GM12878 (cell line): ENCODE measurements at regions not wholly inside any gene's neighbourhood (a gene's known extent, or its start where the extent isn't known, plus 50 kb on each side); places are given as distances from the start of the nearest gene placed in this dataset.

Source experiments
- ATAC-seq: fragments of 200-7000 bp; cut with Tn5 transposase; 3 replicates; pipeline ENCODE4 v1.9.1; 2020; ENCODE audit warnings: mild to moderate bottlenecking, moderate library complexity
- BruUV-seq: library from RNA; stranded (reverse); fragments of 400-500 nt; replicated peaks from 2 replicates; lab custom pipeline; 2021; lab: Mats Ljungman, UMichigan
- CTCF ChIA-PET: fragments of 300-600 bp; sonication (Branson Sonifier 250); formaldehyde crosslinking; extraction: SDS; loops from one replicate; lab custom pipeline; 2021; ENCODE audit warnings: inconsistent platforms; lab: Yijun Ruan, JAX
- POLR2A ChIA-PET: fragments of 350-600 bp; formaldehyde crosslinking; extraction: SDS; loops from one replicate; lab custom pipeline; 2021; ENCODE audit warnings: inconsistent platforms; lab: Charles Lee
- RAD21 ChIA-PET: fragments of 300-600 bp; sonication (Branson Sonifier 250); formaldehyde crosslinking; loops from one replicate; lab custom pipeline; 2023; ENCODE audit warnings: antibody characterized with exemption; ENCODE audit not compliant: unreplicated experiment; lab: Charles Lee
- SMC1A ChIA-PET: fragments of 300-600 bp; sonication (Branson Sonifier 250); formaldehyde crosslinking; loops from one replicate; lab custom pipeline; 2023; ENCODE audit not compliant: unreplicated experiment, uncharacterized antibody; lab: Charles Lee
- DNase-seq: peaks from one replicate; pipeline ENCODE4 v3.0.0-alpha.2; 2011; ENCODE audit warnings: low read depth, low spot score
- FAIRE-seq: peaks from 3 replicates; lab custom pipeline; 2011; peaks lifted over from hg19 to GRCh38; lab: Jason Lieb, UNC
- H2AFZ ChIP-seq: 2 replicates; pipeline ENCODE4 v1.6.0; 2011; ENCODE audit warnings: low read depth, low read length, control low read depth; ENCODE audit not compliant: control insufficient read depth
- H3K27ac ChIP-seq: 2 replicates; pipeline ENCODE4 v1.5.1; 2011; ENCODE audit warnings: control low read depth; ENCODE audit not compliant: control insufficient read depth, insufficient read depth
- H3K27me3 ChIP-seq, 2 experiments: replicated peaks in 1 of 2; 2 replicates each; pipeline versions ENCODE4 v1.6.0 to v1.6.1; 2011; ENCODE audit warnings: low read length in 1 of 2; ENCODE audit not compliant: control insufficient read depth in 2 of 2, insufficient read depth in 2 of 2
- H3K36me3 ChIP-seq, 2 experiments: 2 replicates each; pipeline ENCODE4 v1.5.1; 2011; ENCODE audit warnings: low read length in 1 of 2; ENCODE audit not compliant: control insufficient read depth in 2 of 2, insufficient read depth in 2 of 2
- H3K4me1 ChIP-seq: 2 replicates; pipeline ENCODE4 v1.6.1; 2011; ENCODE audit warnings: mild to moderate bottlenecking, low read length, moderate library complexity, mixed read lengths; ENCODE audit not compliant: control insufficient read depth, insufficient read depth
- H3K4me2 ChIP-seq: 2 replicates; pipeline ENCODE4 v1.6.0; 2011; ENCODE audit warnings: control low read depth; ENCODE audit not compliant: control insufficient read depth, insufficient read depth
- H3K4me3 ChIP-seq: fragments of 200-600 bp; sonication (generic); 2 replicates; pipeline ENCODE4 v1.5.1; 2016
- H3K79me2 ChIP-seq: 2 replicates; pipeline ENCODE4 v1.6.0; 2011; ENCODE audit warnings: low read length; ENCODE audit not compliant: control insufficient read depth, insufficient read depth
- H3K9ac ChIP-seq: 2 replicates; pipeline ENCODE4 v1.8.0; 2011; ENCODE audit warnings: low read length, control low read depth, mixed read lengths; ENCODE audit not compliant: control insufficient read depth, insufficient read depth
- H3K9me3 ChIP-seq: replicated peaks from 3 replicates; pipeline ENCODE4 v1.5.1; 2011; ENCODE audit warnings: mild to moderate bottlenecking, low read length; ENCODE audit not compliant: control insufficient read depth, insufficient read depth
- H4K20me1 ChIP-seq: 2 replicates; pipeline ENCODE4 v1.6.0; 2011; ENCODE audit not compliant: control insufficient read depth, insufficient read depth
- ASH2L ChIP-seq: fragments of 300-600, 200-600 bp; sonication (generic); IDR thresholded peaks from 2 replicates; pipeline ENCODE4 v1.6.1; 2017; ENCODE audit warnings: low read depth, mild to moderate bottlenecking, borderline replicate concordance
- ATF7 ChIP-seq: fragments of 450-650 bp; IDR thresholded peaks from 2 replicates; pipeline ENCODE4 v1.6.1; 2016; ENCODE audit warnings: low read depth, mild to moderate bottlenecking
- HDAC6 ChIP-seq: fragments of 200-600 bp; sonication (generic); IDR thresholded peaks from one replicate; pipeline ENCODE4 v1.8.0; 2017; ENCODE audit warnings: antibody characterized with exemption; ENCODE audit not compliant: unreplicated experiment
- MTA3 ChIP-seq: IDR thresholded peaks from 2 replicates; pipeline ENCODE4 v1.6.1; 2012; ENCODE audit warnings: low read length, inconsistent platforms, borderline replicate concordance
- MYB ChIP-seq: fragments of 150-350 bp; IDR thresholded peaks from 2 replicates; pipeline ENCODE4 v1.6.1; 2014; ENCODE audit warnings: mild to moderate bottlenecking, low read depth, low read length, borderline replicate concordance
- NBN ChIP-seq: fragments of 450-650 bp; IDR thresholded peaks from 2 replicates; pipeline ENCODE4 v1.6.1; 2016
- POLR2AphosphoS5 ChIP-seq: IDR thresholded peaks from 2 replicates; pipeline ENCODE4 v1.6.1; 2011; ENCODE audit warnings: mild to moderate bottlenecking, low read length, inconsistent platforms
- SMAD1 ChIP-seq: fragments of 450-650 bp; IDR thresholded peaks from 2 replicates; pipeline ENCODE4 v1.6.1; 2018; ENCODE audit warnings: mild to moderate bottlenecking, low read depth; ENCODE audit not compliant: partially characterized antibody
- SMARCA5 ChIP-seq: fragments of 450-650 bp; IDR thresholded peaks from 2 replicates; pipeline ENCODE4 v1.6.1; 2017; ENCODE audit warnings: mild to moderate bottlenecking
- ZBTB33 ChIP-seq: fragments of 450-650 bp; IDR thresholded peaks from 2 replicates; pipeline ENCODE4 v1.6.1; 2017; ENCODE audit warnings: mild to moderate bottlenecking
- ZNF622 ChIP-seq: fragments of 450-650 bp; IDR thresholded peaks from 2 replicates; pipeline ENCODE4 v1.6.1; 2017; ENCODE audit warnings: mild to moderate bottlenecking, inconsistent platforms
- ZNF687 ChIP-seq: fragments of 450-650 bp; IDR thresholded peaks from 2 replicates; pipeline ENCODE4 v1.6.1; 2017; ENCODE audit warnings: mild to moderate bottlenecking, moderate library complexity
- ZSCAN29 ChIP-seq: fragments of 450-650 bp; IDR thresholded peaks from 2 replicates; pipeline ENCODE4 v1.6.1; 2017; ENCODE audit warnings: mild to moderate bottlenecking, moderate library complexity
- WGBS: methylation state at CpG from one replicate; pipeline ENCODE4 v1.1.6; 2016; ENCODE audit warnings: low lambda C conversion rate; ENCODE audit not compliant: insufficient replicate concordance, insufficient coverage; ENCODE audit errors: missing lambda C conversion rate; 5-methylcytosine and 5-hydroxymethylcytosine counted together
- in situ Hi-C: fragments of 300-500 bp; cut with MboI; formaldehyde crosslinking; loops from 9 replicates; pipeline ENCODE4 v1.14.3; 2018; ENCODE audit warnings: mixed read lengths
- intact Hi-C: fragments of 100-400 bp; cut with micrococcal nuclease; formaldehyde crosslinking; loops from one replicate; pipeline ENCODE4 v1.14.2; 2022; ENCODE audit not compliant: unreplicated experiment
- TF ChIP-seq, protein P1 (sequence below): IDR thresholded peaks from 2 replicates; pipeline ENCODE4 v1.6.1; 2011; ENCODE audit warnings: low read depth, low read length, improper control_type of control experiment, borderline replicate concordance
- TF ChIP-seq, protein P2 (sequence below): fragments of 450-650 bp; formaldehyde crosslinking; IDR thresholded peaks from 2 replicates; pipeline ENCODE4 v1.5.0; 2022; ENCODE audit warnings: mild to moderate bottlenecking, missing genetic modification characterization
- TF ChIP-seq, protein P3 (sequence below): IDR thresholded peaks from 2 replicates; pipeline ENCODE4 v1.6.1; 2011; ENCODE audit warnings: low read depth, mild to moderate bottlenecking, low read length, moderate library complexity, borderline replicate concordance; ENCODE audit errors: extremely low read depth

DNA sequence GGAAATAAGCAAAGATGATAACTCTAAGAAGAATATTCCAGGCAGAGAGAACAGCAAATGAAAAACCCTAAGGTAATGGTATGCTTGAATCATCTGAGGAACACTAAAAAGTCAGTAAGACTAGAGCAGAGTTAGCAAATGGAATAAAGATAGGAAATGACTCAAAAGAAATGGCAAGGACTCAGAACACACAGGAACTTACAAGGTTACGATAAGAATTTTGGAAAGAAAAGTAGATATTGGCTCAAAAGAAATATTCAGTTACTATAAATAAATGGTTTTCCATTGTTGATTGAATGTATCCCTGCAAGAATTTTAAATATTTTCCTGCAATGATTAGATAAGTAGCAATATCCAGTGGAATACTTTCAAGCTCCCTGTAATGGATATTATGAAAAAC is 705.8 kb downstream of the C12orf50 start:
- H3K27ac ChIP-seq = no peak overlapping the region
- no peak overlapping the region for H3K4me2 ChIP-seq
- H2AFZ ChIP-seq = no peak overlapping the region
- in situ Hi-C loops (no loop called here), intact Hi-C loops (no loop called here)
- no peak for ATAC-seq
- no peak for DNase-seq
- no peak for FAIRE-seq
- no peak for TF ChIP-seq NBN
- TF ChIP-seq, protein P1, sequence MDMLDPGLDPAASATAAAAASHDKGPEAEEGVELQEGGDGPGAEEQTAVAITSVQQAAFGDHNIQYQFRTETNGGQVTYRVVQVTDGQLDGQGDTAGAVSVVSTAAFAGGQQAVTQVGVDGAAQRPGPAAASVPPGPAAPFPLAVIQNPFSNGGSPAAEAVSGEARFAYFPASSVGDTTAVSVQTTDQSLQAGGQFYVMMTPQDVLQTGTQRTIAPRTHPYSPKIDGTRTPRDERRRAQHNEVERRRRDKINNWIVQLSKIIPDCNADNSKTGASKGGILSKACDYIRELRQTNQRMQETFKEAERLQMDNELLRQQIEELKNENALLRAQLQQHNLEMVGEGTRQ = no peak
- TF ChIP-seq ZNF687 = no peak
- TF ChIP-seq POLR2AphosphoS5 = no peak
- TF ChIP-seq, protein P2, sequence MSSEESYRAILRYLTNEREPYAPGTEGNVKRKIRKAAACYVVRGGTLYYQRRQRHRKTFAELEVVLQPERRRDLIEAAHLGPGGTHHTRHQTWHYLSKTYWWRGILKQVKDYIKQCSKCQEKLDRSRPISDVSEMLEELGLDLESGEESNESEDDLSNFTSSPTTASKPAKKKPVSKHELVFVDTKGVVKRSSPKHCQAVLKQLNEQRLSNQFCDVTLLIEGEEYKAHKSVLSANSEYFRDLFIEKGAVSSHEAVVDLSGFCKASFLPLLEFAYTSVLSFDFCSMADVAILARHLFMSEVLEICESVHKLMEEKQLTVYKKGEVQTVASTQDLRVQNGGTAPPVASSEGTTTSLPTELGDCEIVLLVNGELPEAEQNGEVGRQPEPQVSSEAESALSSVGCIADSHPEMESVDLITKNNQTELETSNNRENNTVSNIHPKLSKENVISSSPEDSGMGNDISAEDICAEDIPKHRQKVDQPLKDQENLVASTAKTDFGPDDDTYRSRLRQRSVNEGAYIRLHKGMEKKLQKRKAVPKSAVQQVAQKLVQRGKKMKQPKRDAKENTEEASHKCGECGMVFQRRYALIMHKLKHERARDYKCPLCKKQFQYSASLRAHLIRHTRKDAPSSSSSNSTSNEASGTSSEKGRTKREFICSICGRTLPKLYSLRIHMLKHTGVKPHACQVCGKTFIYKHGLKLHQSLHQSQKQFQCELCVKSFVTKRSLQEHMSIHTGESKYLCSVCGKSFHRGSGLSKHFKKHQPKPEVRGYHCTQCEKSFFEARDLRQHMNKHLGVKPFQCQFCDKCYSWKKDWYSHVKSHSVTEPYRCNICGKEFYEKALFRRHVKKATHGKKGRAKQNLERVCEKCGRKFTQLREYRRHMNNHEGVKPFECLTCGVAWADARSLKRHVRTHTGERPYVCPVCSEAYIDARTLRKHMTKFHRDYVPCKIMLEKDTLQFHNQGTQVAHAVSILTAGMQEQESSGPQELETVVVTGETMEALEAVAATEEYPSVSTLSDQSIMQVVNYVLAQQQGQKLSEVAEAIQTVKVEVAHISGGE (CRISPR knock-in tag) = no peak
- no peak for TF ChIP-seq ZBTB33
- no peak for TF ChIP-seq ATF7
- TF ChIP-seq MYB = no peak
- no peak for TF ChIP-seq ZSCAN29
- TF ChIP-seq SMARCA5 = no peak
- no peak for TF ChIP-seq ZNF622
- no peak for TF ChIP-seq ASH2L
- TF ChIP-seq MTA3 = no peak
- TF ChIP-seq SMAD1 = no peak
- TF ChIP-seq, protein P3, sequence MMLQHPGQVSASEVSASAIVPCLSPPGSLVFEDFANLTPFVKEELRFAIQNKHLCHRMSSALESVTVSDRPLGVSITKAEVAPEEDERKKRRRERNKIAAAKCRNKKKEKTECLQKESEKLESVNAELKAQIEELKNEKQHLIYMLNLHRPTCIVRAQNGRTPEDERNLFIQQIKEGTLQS = no peak
- no peak for TF ChIP-seq HDAC6
- POLR2A ChIA-PET = interaction anchor here (0.6 kb wide), 1 partner anchor 19 kb away, joined by 3 read pairs; no protein-coding TSS in a partner anchor
- no peaks in the 10 kb centered on the region for H3K27me3 ChIP-seq
- H3K4me3 ChIP-seq = no peak overlapping the region
- no peaks in the 10 kb centered on the region for H3K9me3 ChIP-seq
- H3K4me1 ChIP-seq = no peaks in the 10 kb centered on the region
- CTCF ChIA-PET = no interaction called here
- H3K79me2 ChIP-seq = no peaks in the 10 kb centered on the region
- 58% methylated on average over 1 of the region's 1 CpG for WGBS
- RAD21 ChIA-PET = no interaction called here
- no TSS peak for BruUV-seq
- no peaks in the 10 kb centered on the region for H3K36me3 ChIP-seq
- no peaks in the 10 kb centered on the region for H4K20me1 ChIP-seq
- SMC1A ChIA-PET = no interaction called here
- H3K9ac ChIP-seq = no peak overlapping the region
